Neural cell (in vitro differentiated cells): ENCODE measurements at regions not wholly inside any gene's neighbourhood (a gene's known extent, or its start where the extent isn't known, plus 50 kb on each side); places are given as distances from the start of the nearest gene placed in this dataset.

ENCODE experiments used
- EP300 ChIP-seq: fragments of 450-650 bp; conservative IDR thresholded peaks from 2 replicates; pipeline ENCODE4 v1.6.1; 2014; ENCODE audit warnings: antibody characterized with exemption, mild to moderate bottlenecking, moderate library complexity; ENCODE audit not compliant: poor library complexity, severe bottlenecking
- EZH2 ChIP-seq: fragments of 200-600, 300-800 bp; shearing (Covaris generic), sonication (generic); IDR thresholded peaks from 2 replicates; pipeline ENCODE4 v1.6.1; 2014; ENCODE audit warnings: antibody characterized with exemption, low read length, borderline replicate concordance, mild to moderate bottlenecking; ENCODE audit not compliant: insufficient read depth, poor library complexity, severe bottlenecking
- MXI1 ChIP-seq: fragments of 450-650 bp; conservative IDR thresholded peaks from 2 replicates; pipeline ENCODE4 v1.6.1; 2014; ENCODE audit warnings: antibody characterized with exemption, mild to moderate bottlenecking; ENCODE audit not compliant: poor library complexity, severe bottlenecking
- POLR2AphosphoS5 ChIP-seq: IDR thresholded peaks from 2 replicates; pipeline ENCODE4 v1.6.1; 2012
- RAD21 ChIP-seq: fragments of 450-650 bp; conservative IDR thresholded peaks from 2 replicates; pipeline ENCODE4 v1.6.1; 2014; ENCODE audit warnings: antibody characterized with exemption, mild to moderate bottlenecking, moderate library complexity
- SMC3 ChIP-seq: fragments of 450-650 bp; conservative IDR thresholded peaks from 2 replicates; pipeline ENCODE4 v1.6.1; 2014; ENCODE audit warnings: antibody characterized with exemption, mild to moderate bottlenecking, moderate library complexity; ENCODE audit not compliant: poor library complexity
- TAF1 ChIP-seq: IDR thresholded peaks from 2 replicates; pipeline ENCODE4 v1.6.1; 2012; ENCODE audit warnings: low read depth
- TF ChIP-seq, protein P1 (sequence below): fragments of 450-650 bp; IDR thresholded peaks from 2 replicates; pipeline ENCODE4 v1.5.1; 2014; ENCODE audit warnings: antibody characterized with exemption, mild to moderate bottlenecking, moderate library complexity; ENCODE audit not compliant: poor library complexity, severe bottlenecking

GRCh38 chr10:61272781-61273180 is 180.4 kb downstream of the TMEM26 start:
- TF ChIP-seq, protein P1, sequence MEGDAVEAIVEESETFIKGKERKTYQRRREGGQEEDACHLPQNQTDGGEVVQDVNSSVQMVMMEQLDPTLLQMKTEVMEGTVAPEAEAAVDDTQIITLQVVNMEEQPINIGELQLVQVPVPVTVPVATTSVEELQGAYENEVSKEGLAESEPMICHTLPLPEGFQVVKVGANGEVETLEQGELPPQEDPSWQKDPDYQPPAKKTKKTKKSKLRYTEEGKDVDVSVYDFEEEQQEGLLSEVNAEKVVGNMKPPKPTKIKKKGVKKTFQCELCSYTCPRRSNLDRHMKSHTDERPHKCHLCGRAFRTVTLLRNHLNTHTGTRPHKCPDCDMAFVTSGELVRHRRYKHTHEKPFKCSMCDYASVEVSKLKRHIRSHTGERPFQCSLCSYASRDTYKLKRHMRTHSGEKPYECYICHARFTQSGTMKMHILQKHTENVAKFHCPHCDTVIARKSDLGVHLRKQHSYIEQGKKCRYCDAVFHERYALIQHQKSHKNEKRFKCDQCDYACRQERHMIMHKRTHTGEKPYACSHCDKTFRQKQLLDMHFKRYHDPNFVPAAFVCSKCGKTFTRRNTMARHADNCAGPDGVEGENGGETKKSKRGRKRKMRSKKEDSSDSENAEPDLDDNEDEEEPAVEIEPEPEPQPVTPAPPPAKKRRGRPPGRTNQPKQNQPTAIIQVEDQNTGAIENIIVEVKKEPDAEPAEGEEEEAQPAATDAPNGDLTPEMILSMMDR: no peak
- no peak for TF ChIP-seq EP300
- TF ChIP-seq POLR2AphosphoS5: no peak
- no peak for TF ChIP-seq TAF1
- TF ChIP-seq EZH2: no peak
- TF ChIP-seq RAD21: no peak
- no peak for TF ChIP-seq MXI1
- TF ChIP-seq SMC3: no peak
